ENCODE measurements at regions not wholly inside any gene's neighbourhood (a gene's known extent, or its start where the extent isn't known, plus 50 kb on each side); places are given as distances from the start of the nearest gene placed in this dataset.

- Mint-ChIP-seq H3K27me3 (ENCODE audit: low read depth in 2 of 2) (no peaks in the 10 kb centered on the region), H3K27ac (no peak overlapping the region), H3K4me3 (no peak overlapping the region), H3K9me3 (no peaks in the 10 kb centered on the region), H3K36me3 (no peaks in the 10 kb centered on the region), H3K4me1 (no peaks in the 10 kb centered on the region)
- TF ChIP-seq, protein P1, sequence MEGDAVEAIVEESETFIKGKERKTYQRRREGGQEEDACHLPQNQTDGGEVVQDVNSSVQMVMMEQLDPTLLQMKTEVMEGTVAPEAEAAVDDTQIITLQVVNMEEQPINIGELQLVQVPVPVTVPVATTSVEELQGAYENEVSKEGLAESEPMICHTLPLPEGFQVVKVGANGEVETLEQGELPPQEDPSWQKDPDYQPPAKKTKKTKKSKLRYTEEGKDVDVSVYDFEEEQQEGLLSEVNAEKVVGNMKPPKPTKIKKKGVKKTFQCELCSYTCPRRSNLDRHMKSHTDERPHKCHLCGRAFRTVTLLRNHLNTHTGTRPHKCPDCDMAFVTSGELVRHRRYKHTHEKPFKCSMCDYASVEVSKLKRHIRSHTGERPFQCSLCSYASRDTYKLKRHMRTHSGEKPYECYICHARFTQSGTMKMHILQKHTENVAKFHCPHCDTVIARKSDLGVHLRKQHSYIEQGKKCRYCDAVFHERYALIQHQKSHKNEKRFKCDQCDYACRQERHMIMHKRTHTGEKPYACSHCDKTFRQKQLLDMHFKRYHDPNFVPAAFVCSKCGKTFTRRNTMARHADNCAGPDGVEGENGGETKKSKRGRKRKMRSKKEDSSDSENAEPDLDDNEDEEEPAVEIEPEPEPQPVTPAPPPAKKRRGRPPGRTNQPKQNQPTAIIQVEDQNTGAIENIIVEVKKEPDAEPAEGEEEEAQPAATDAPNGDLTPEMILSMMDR (IDR thresholded peaks at IDR 0.05), result no peak
- Histone ChIP-seq H3K4me1 (ENCODE audit: control insufficient read depth, insufficient read depth, low read length) (no peaks in the 10 kb centered on the region), H3K9me3 (ENCODE audit: control insufficient read depth, insufficient read depth, low read length) (no peaks in the 10 kb centered on the region), H3K4me3 (ENCODE audit: low read length) (no peak overlapping the region), H3K36me3 (ENCODE audit: control insufficient read depth, insufficient read depth, low read length) (no peaks in the 10 kb centered on the region), H3K27me3 (ENCODE audit: control insufficient read depth, insufficient read depth, low read length) (no peaks in the 10 kb centered on the region), H3K27ac (ENCODE audit: low read length) (no peak overlapping the region)
- DNase-seq, result no peak
- ATAC-seq, result no peak
- intact Hi-C loops (cut with micrococcal nuclease), result no loop called here
- 60% methylated on average over 1 of the region's 2 CpGs for WGBS (ENCODE audit: insufficient coverage)
These were observed 56.0 kb upstream of the ESX1 start for GRCh38 chrX:104310657-104311254.

- Mint-ChIP-seq H3K27me3 (ENCODE audit: low read depth in 2 of 2) (no peaks in the 10 kb centered on the region), H3K36me3 (no peaks in the 10 kb centered on the region), H3K27ac (no peak overlapping the region), H3K9me3 (no peaks in the 10 kb centered on the region), H3K4me3 (no peak overlapping the region), H3K4me1 (no peaks in the 10 kb centered on the region)
- TF ChIP-seq, protein P1 (IDR thresholded peaks at IDR 0.05), result no peak
- Histone ChIP-seq H3K27me3 (ENCODE audit: control insufficient read depth, insufficient read depth, low read length) (no peaks in the 10 kb centered on the region), H3K27ac (ENCODE audit: low read length) (no peak overlapping the region), H3K9me3 (ENCODE audit: control insufficient read depth, insufficient read depth, low read length) (no peaks in the 10 kb centered on the region), H3K4me1 (ENCODE audit: control insufficient read depth, insufficient read depth, low read length) (no peaks in the 10 kb centered on the region), H3K4me3 (ENCODE audit: low read length) (no peak overlapping the region), H3K36me3 (ENCODE audit: control insufficient read depth, insufficient read depth, low read length) (no peaks in the 10 kb centered on the region)
- DNase-seq, result no peak
- intact Hi-C loops (cut with micrococcal nuclease), result no loop called here
- no peak for ATAC-seq
- WGBS (ENCODE audit: insufficient coverage), result 67% methylated on average over 11 of the region's 12 CpGs
These were observed 55.4 kb upstream of the ESX1 start for GRCh38 chrX:104310090-104310489.

- no peak overlapping the region for H3K27ac Mint-ChIP-seq
- no peak overlapping the region for H3K4me3 Mint-ChIP-seq
- Histone ChIP-seq H3K27ac (ENCODE audit: low read length) (no peak overlapping the region), H3K27me3 (ENCODE audit: control insufficient read depth, insufficient read depth, low read length) (no peaks in the 10 kb centered on the region), H3K36me3 (ENCODE audit: control insufficient read depth, insufficient read depth, low read length) (no peaks in the 10 kb centered on the region), H3K4me3 (ENCODE audit: low read length) (no peak overlapping the region), H3K9me3 (ENCODE audit: control insufficient read depth, insufficient read depth, low read length) (no peaks in the 10 kb centered on the region), H3K4me1 (ENCODE audit: control insufficient read depth, insufficient read depth, low read length) (no peaks in the 10 kb centered on the region)
- TF ChIP-seq, protein P1 (IDR thresholded peaks at IDR 0.05), result no peak
- H3K27me3 Mint-ChIP-seq (ENCODE audit: low read depth in 2 of 2), result no peaks in the 10 kb centered on the region
- no peaks in the 10 kb centered on the region for H3K4me1 Mint-ChIP-seq
- intact Hi-C loops (cut with micrococcal nuclease), result no loop called here
- DNase-seq (no peak), ATAC-seq (no peak)
- H3K9me3 Mint-ChIP-seq, result no peaks in the 10 kb centered on the region
- no peaks in the 10 kb centered on the region for H3K36me3 Mint-ChIP-seq
- 94% methylated on average over 2 of the region's 5 CpGs for WGBS (ENCODE audit: insufficient coverage)
These were observed 54.4 kb upstream of the ESX1 start for GRCh38 chrX:104309169-104309568.

DNA sequence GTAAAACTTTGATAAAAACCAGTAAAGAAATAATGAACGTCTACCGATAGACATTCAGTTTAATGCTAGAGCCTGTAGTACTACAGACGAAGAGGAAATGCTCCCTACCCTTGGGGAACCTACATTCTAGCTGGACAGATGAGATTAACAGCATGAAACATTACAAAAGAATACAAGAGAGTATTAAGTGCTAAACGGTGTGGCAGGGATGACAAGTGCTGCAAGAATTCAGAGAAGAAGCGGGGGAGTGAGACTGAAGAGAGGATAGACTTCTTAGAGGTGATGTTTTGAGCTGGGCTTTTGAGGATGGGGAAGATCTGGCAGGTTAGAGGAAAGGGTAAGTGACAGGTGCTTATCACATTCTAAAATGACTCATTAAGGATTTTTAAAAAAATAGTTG, 52.6 kb upstream of the ESX1 start:
- Mint-ChIP-seq H3K27ac (no peak overlapping the region), H3K27me3 (ENCODE audit: low read depth in 2 of 2) (no peaks in the 10 kb centered on the region), H3K4me3 (no peak overlapping the region), H3K4me1 (no peaks in the 10 kb centered on the region), H3K36me3 (no peaks in the 10 kb centered on the region), H3K9me3 (no peaks in the 10 kb centered on the region)
- no peak overlapping the region for H3K27ac ChIP-seq (ENCODE audit: low read length)
- no peaks in the 10 kb centered on the region for H3K36me3 ChIP-seq (ENCODE audit: control insufficient read depth, insufficient read depth, low read length)
- H3K9me3 ChIP-seq (ENCODE audit: control insufficient read depth, insufficient read depth, low read length), result no peaks in the 10 kb centered on the region
- TF ChIP-seq, protein P1 (IDR thresholded peaks at IDR 0.05), result no peak
- ATAC-seq (no peak), DNase-seq (no peak)
- H3K4me1 ChIP-seq (ENCODE audit: control insufficient read depth, insufficient read depth, low read length), result no peaks in the 10 kb centered on the region
- H3K4me3 ChIP-seq (ENCODE audit: low read length), result no peak overlapping the region
- WGBS (ENCODE audit: insufficient coverage), result 84% methylated on average over 5 of the region's 5 CpGs
- H3K27me3 ChIP-seq (ENCODE audit: control insufficient read depth, insufficient read depth, low read length), result no peaks in the 10 kb centered on the region
- intact Hi-C loops (cut with micrococcal nuclease), result no loop called here

Data from natural killer cell (primary cell).